ENCODE measurements at regions not wholly inside any gene's neighbourhood (a gene's known extent, or its start where the extent isn't known, plus 50 kb on each side); places are given as distances from the start of the nearest gene placed in this dataset.
A peak's percentile ranks its signal among the peaks of the same experiment; 100 is the strongest.

- ChIA-PET CTCF (interaction anchor here (0.8 to 1.6 kb wide), 10 partner anchors 11 to 324 kb away, joined by 3 to 6 read pairs (median 4); partner anchors contain the start of gene YTHDF1), POLR2A (interaction anchor here (1.2 kb wide), 1 partner anchor 157 kb away, joined by 4 read pairs; no protein-coding TSS in a partner anchor)
- Mint-ChIP-seq H3K27ac (ENCODE audit: low read depth, unreplicated experiment) (no peak overlapping the region), H3K36me3 (ENCODE audit: insufficient read depth, unreplicated experiment) (no peaks in the 10 kb centered on the region), H3K9me3 (ENCODE audit: unreplicated experiment) (peaks cover 11% of the 10 kb centered on the region), H3K4me1 (ENCODE audit: insufficient read depth, unreplicated experiment) (no peaks in the 10 kb centered on the region), H3K4me3 (ENCODE audit: unreplicated experiment) (no peak overlapping the region), H3K27me3 (ENCODE audit: insufficient read depth, unreplicated experiment) (peaks cover 22% of the 10 kb centered on the region)
- peak; percentile 10 for DNase-seq (ENCODE audit: unreplicated experiment)
- BruUV-seq (replicated peaks): no TSS peak
- intact Hi-C loops (cut with micrococcal nuclease): loop anchor here (2.0 kb wide), 1 partner anchor 121 kb away; no protein-coding TSS in a partner anchor
- TF ChIP-seq CTCF (IDR thresholded peaks at IDR 0.05; ENCODE audit: unreplicated experiment): no peak
These were observed 50.7 kb upstream of the BHLHE23 start for GRCh38 chr20:63057171-63058117.

DNA sequence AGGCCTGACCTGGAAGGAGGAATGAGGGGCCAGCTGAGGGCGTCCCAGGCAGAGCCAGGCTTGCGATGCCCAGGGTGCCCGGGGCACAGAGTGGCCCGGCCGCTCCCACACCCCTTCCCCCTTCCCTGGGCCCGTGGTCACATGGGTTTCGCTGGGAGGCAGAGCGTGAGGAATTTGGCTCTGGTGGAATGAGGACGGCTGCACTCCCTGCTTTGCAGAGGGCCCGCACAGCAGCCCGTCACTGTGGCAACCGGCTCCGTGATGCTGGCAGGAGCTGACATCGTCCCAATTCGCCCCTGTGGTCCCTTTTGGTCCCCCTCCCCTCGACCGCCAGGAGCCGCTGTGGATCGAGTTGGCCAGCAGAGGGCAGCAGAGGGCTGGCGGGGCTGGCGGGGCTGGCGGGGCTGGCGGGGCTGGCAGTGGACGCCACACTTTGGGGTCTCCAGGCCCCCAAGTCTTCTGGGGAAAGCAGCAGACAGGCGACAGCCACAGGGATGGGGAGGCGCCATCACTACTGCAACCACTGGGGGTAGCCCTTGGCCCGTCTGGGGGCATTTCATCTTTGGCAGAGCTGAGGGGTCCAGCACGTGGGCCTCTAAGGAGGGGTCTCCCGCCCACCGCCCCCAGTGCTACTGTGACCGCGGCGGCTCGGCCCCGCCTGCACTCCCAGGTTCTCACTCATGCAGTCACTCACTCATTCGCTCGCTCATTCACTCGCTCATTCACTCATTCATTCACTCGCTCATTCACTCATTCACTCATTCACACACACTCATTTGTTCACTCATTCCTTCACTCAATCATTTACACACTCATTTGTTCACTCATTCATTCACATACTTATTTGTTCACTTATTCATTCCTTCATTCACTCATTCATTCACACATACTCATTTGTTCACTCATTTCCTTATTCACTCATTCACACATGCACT lies 49.7 kb upstream of the BHLHE23 start:
- no TSS peak for BruUV-seq (replicated peaks)
- intact Hi-C loops (cut with micrococcal nuclease): loop anchor here (2.0 kb wide), 1 partner anchor 122 kb away; no protein-coding TSS in a partner anchor
- Mint-ChIP-seq H3K27ac (ENCODE audit: low read depth, unreplicated experiment) (no peak overlapping the region), H3K4me1 (ENCODE audit: insufficient read depth, unreplicated experiment) (no peaks in the 10 kb centered on the region), H3K9me3 (ENCODE audit: unreplicated experiment) (peaks cover 6% of the 10 kb centered on the region), H3K27me3 (ENCODE audit: insufficient read depth, unreplicated experiment) (peaks cover 32% of the 10 kb centered on the region), H3K36me3 (ENCODE audit: insufficient read depth, unreplicated experiment) (no peaks in the 10 kb centered on the region), H3K4me3 (ENCODE audit: unreplicated experiment) (no peak overlapping the region)
- CTCF ChIA-PET: interaction anchor here (0.6 to 1.6 kb wide), 20 partner anchors 10 to 412 kb away, joined by 3 to 6 read pairs (median 3); no protein-coding TSS in a partner anchor
- POLR2A ChIA-PET: interaction anchor here (0.7 to 1.2 kb wide), 2 partner anchors 158 to 221 kb away, joined by 3 to 4 read pairs; no protein-coding TSS in a partner anchor
- peak; percentile 11 for DNase-seq (ENCODE audit: unreplicated experiment)
- TF ChIP-seq CTCF (IDR thresholded peaks at IDR 0.05; ENCODE audit: unreplicated experiment): peak; percentile 86
